ENCODE measurements at regions not wholly inside any gene's neighbourhood (a gene's known extent, or its start where the extent isn't known, plus 50 kb on each side); places are given as distances from the start of the nearest gene placed in this dataset.

- DNase-seq, result no peak
Measured at GRCh38 chr2:201969241-201969937, 64.3 kb upstream of the FZD7 start.

DNA sequence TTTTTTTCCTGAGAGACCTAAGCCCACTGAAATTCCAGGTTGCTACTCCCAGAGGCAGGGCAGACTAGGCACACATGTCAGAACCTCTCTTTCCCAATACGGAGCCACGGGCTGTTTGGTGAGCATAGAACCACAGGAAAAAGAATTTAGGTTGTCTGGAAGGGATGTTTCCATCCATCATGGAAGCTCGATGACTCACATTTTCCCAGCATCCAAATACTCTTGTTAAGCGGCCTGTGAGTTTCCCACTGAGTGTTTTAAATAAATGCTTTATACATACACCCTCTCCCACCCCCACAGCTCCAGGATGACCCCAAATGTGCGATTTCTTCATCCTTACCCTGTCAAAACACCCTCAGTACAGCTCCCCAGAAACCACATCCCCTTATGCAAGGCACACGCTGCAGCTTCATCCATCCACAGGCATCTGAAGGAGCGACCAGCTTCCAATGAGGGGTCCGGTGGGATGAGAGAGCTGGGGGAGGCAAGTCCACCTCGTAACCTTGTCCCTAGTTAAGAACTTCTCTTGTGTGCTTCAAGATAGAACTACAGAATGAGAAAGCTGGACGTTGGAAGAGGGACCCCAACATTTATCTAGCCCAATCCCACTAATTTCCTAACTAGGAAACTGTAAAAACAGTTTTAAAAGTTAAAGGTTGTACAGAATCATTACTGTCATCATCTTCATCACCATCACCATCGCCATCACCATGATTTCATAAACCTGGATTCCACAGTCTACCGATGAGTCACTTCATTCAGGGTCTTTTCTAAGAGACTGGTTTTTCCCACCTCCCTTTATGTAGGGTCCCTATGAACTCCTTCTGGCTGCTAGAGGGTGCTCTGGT, 63.5 kb upstream of the FZD7 start:
- DNase-seq, result no peak

DNA sequence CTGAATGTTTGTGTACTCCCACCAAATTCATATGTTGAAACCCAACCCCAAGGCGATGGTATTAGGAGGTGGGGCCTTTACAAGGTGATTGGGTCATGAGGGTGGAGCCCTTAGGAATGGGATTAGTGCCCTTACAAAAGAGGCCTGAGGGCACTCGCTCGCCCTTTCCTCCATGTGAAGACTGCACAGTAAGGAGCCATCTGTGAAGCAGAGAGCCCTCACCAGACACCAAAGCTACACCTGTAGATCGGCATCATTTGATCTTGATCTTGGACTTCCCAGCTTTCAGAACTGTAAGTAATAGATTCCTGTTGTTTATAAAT, 62.9 kb upstream of the FZD7 start:
- DNase-seq, result no peak

GRCh38 chr2:201971531-201972228, 62.0 kb upstream of the FZD7 start:
- DNase-seq, result peak; percentile 85

- no peak for DNase-seq
Measured at GRCh38 chr2:201972621-201973255, 60.9 kb upstream of the FZD7 start.

- DNase-seq, result no peak
Measured at GRCh38 chr2:201973305-201973928, 60.2 kb upstream of the FZD7 start.

GRCh38 chr2:201974171-201975100, 59.2 kb upstream of the FZD7 start:
- no peak for DNase-seq

- DNase-seq, result no peak
Measured at GRCh38 chr2:201975434-201975833, 58.2 kb upstream of the FZD7 start.

GRCh38 chr2:201975964-201976612, 57.6 kb upstream of the FZD7 start:
- no peak for DNase-seq

DNA sequence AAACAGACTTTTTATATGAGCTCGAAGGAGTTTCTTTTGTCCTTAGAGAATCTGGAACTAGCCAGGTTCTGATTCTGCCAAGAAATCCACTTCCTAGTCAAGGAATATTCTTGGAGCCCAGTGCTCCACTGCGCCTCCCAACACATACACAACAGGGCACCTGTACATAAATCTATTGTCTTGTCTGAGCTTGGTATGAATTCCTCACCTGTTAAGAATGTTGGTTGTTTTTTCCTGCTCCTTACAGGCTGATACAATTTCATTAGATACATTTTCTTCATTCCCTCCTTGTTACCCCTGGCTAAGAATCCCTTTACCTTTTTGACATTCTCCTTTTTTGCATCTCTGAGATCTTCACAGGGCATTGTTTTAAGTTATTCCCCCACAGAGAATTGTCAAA, 56.0 kb upstream of the FZD7 start:
- no peak for DNase-seq

DNA sequence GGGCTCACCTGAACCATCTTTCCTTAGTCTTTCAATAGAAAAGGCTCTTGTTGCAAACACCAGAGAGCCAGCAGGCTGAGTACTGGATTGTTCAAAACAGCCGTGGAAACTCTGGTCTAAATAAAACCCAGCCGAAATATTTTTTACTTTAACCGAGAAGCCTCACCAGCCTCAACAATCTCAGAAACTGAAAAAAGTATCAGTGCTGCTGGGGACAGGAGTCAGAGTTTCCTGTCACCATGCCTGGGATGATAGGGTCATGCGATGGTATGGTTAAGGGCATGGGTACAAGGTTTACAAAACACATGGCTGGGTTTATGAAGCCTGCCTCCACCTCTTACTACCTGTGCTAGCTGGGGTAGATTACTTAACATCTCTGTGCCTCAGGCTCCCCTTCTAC, 55.3 kb upstream of the FZD7 start:
- no peak for DNase-seq

- peak; percentile 28 for DNase-seq
Measured at GRCh38 chr2:201978986-201979385, 54.7 kb upstream of the FZD7 start.

GRCh38 chr2:201980389-201980821, 53.2 kb upstream of the FZD7 start:
- DNase-seq, result no peak

GRCh38 chr2:201980946-201981345, 52.7 kb upstream of the FZD7 start:
- no peak for DNase-seq

DNA sequence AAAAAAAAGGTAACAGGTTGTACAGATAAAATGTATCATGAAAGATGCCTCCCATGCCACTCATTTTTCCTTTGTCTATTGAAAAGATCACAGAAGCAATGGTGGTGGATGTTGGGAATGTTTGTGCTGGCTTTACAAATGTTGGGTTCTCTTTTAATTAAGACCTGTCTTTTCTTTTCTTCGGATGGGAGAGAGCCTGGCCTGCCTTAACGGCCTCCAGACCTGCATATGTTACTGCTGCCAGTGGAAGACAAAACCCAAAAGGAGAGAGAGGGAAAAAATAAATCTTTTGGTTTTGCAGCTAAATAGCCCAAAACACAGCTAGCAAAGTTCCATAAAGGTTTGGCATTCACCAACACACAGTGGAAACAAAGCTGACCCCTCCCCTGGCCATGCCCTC, 50.5 kb upstream of the FZD7 start:
- no peak for DNase-seq

- no peak for DNase-seq
Measured at GRCh38 chr2:201983800-201984199, 49.9 kb upstream of the FZD7 start.

Data from NCI-H1694 (cell line).